SW480 (cell line): ENCODE measurements at regions not wholly inside any gene's neighbourhood (a gene's known extent, or its start where the extent isn't known, plus 50 kb on each side); places are given as distances from the start of the nearest gene placed in this dataset.
"Not testable (repeated sequence)": the region's sequence is repeated elsewhere in the genome, so short reads cannot be mapped to it uniquely, and the experiment has no call there.

Experiments used
- DNase-seq: peaks from one replicate; pipeline ENCODE4 v3.0.0-alpha.2; 2016; ENCODE audit warnings: low spot score

GRCh38 chr16:32947336-32947735 is 246.7 kb upstream of the TP53TG3C start:
- not testable (repeated sequence) for DNase-seq

GRCh38 chr16:32946041-32946560 is 247.9 kb upstream of the TP53TG3C start:
- DNase-seq = not testable (repeated sequence)

DNA sequence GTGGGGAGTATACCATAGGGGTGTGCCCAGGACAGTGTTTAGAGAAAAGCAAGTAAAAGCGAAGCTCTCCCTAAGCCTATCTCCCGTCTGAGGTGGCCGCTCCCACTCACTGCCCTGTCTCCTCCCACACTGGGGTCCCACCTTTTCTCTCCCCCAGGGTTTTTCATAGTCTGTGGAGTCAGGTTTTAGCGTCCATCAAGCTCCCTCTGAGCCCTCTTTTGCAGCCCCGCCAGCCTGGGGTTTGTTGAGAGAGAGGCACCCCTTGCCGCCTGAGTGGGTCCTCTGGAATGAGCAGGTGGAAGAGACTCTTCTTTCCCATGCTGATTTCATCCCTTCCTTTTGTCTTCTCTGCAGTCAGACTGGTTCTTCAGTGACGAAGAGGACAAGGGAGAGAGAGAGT is 248.7 kb upstream of the TP53TG3C start:
- DNase-seq = not testable (repeated sequence)

DNA sequence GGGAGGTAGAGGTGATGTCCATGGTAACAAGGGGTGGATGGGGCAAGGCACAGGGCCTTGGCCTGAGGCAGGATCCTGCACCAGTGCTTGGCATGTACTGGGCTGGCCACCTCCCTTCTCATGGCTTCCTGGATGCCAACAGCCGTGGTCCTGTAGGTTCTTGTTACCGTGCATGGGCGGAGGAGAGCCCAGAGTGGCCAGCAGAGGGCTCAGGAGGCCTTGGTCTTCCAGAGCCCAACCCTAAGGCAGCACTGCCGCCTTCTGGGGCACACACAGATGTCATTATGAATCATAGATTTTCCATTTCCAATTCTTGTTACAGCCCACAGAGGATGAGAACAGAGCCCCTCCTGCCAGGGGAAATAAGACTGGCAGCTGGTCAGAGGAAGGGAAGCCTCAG is 254.2 kb upstream of the TP53TG3C start:
- not testable (repeated sequence) for DNase-seq

- not testable (repeated sequence) for DNase-seq
Measured at GRCh38 chr16:32937929-32938328, 256.1 kb upstream of the TP53TG3C start.

DNA sequence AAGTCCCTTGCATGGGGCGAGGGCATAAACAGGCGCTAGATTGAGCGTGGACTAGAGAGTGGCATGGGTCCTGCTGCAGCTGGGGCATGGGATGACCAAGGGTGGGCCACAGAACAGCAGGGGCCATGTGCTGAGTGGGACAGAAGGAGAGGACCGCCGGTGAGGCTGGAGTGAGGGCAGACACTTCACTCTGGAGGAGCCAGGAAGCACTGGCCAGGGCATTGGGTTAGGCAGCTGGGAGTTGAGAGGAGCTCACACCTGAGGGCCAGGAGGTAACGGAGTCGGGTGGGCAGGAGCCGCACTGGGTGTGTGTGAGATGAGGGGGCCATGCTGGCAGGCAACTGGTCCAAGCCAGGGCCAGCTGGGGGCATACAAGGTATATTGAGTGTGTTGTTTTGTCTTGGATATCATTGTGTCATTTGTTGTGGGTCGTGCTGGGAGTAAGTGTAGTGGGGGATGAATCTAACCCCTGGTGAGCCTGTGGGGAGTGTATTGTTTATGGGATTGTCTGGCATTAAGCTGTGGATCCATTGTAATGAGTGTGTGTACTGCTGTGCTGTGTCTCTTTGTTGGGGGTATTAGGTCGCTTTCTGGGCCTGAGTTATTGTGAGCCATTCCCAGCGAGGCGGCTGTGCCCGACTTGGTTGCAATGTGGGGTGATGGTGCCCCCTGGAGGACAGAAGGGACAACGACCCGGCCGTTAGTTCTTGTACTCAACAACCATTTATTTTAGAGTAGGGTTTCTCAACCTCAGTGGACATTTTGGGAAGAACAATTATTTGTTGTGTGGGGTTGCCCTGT is 256.5 kb upstream of the TP53TG3 start:
- not testable (repeated sequence) for DNase-seq

DNA sequence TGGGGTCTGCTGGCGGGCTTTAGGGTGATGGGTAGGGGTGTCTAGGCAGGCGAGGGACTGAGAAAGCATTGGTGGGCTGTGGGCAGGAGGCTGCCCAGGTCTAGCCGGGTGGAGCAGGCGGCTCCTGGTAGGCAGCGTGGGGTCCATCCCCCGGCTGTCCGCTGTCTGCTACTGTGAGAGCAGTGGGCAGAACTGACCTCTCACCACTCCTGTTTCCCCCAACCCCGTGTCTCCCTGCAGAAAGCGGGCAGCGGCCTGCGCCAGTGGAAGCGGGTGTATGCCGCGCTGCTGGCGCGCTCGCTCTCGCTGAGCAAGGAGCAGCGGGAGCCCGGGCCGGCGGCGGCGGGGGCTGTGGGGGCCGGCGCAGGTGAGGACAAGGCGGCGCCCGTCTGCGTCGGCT is 249.2 kb upstream of the TP53TG3 start:
- not testable (repeated sequence) for DNase-seq

DNA sequence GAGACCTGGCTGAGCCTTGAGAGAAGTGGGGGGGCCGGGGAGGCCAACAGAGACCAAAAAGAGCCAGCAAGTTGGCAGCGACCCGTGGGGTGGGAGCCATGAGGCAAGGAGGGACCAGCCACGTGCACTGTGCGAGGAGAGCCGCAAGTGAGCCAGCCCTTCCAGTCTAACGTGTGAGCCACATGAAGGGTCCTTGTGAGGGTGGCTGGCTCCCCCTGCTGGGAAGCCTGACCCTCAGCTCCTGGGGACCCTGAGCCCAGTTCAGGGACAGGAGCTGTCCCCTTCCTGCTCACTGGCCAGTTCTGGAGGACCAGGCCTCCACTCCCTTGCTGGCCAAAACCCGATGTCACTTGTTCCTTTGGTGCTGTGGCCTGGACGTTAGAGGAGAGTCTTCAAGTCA is 246.6 kb upstream of the TP53TG3 start:
- peak; percentile 7 for DNase-seq

DNA sequence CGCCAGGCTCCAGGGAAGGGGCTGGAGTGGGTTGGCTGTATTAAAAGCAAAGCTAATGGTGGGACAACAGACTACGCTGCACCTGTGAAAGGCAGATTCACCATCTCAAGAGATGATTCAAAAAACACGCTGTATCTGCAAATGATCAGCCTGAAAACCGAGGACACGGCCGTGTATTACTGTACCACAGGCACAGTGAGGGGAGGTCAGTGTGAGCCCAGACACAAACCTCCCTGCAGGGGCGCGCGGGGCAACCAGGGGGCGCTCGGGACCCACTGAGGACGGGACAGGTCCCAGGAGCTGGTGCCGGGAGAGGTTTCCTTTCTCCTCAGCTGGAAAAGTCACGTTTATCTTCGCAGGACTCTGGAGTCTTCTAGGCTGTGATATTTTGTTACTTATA is 239.4 kb upstream of the TP53TG3 start:
- DNase-seq = not testable (repeated sequence)

DNA sequence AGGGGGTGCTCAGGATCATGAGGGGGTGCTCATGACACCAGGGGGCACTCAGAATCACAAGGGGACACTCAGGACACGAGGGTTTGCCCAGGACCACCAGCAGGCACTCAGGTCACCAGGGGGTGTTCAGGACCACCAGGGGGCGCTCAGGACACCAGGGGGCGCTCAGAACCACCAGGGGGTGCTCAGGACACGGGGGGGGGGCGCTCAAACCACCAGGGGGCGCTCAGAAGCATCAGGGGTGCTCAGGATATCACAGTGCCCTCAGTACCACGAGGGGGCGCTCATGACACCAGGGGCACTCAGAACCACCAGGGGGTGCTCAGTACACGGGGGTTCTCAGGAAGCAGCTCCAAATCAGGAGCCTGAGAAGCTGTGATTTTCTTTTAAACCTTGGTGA is 221.8 kb upstream of the TP53TG3 start:
- DNase-seq = not testable (repeated sequence)

- not testable (repeated sequence) for DNase-seq
Measured at GRCh38 chr16:32885392-32885791, 209.4 kb upstream of the TP53TG3 start.

- not testable (repeated sequence) for DNase-seq
Measured at GRCh38 chr16:32884556-32884955, 208.6 kb upstream of the TP53TG3 start.

GRCh38 chr16:32882328-32882857 is 206.4 kb upstream of the TP53TG3 start:
- DNase-seq = not testable (repeated sequence)

DNA sequence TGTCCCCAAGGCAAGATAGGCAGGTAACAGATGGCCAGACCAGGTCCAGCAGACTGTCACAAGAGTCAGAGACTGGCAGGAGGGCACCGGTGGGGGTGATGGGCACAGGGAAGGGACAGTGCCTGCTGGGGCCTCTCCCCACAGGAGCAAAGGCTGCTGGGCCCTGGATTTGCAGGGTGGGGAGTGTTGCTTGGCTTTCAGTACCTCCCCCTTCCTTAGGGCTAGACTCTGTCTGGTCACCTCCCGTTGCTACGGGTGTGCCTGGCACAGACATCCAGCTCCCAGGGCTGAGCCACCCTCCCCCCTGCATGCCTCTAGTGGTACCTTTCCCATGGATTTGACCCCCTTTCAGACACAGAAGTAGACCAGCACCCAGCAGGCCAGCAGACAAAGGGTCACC is 205.7 kb upstream of the TP53TG3 start:
- DNase-seq = not testable (repeated sequence)

DNA sequence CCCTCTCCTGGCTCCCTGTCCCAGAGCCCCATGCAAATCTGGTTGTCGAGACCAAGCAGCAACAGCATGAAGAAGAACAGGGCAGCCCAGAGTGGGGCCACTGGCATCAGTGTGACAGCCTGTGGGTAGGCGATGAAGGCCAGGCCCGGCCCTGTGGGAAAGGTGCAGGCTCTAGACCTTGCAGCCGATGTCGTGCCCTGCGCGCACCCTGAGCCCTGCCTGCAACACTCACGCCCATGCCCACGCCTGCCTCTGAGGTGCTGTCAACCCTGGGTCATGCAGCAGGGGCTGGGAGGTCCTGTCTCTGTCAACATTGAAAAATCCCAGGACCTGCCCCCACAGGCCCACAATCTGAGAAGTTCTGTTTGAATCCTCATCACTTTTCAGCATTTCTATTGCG is 204.0 kb upstream of the TP53TG3 start:
- not testable (repeated sequence) for DNase-seq

- not testable (repeated sequence) for DNase-seq
Measured at GRCh38 chr16:32876718-32877117, 200.8 kb upstream of the TP53TG3 start.

- not testable (repeated sequence) for DNase-seq
Measured at GRCh38 chr16:32873783-32874182, 197.8 kb upstream of the TP53TG3 start.

DNA sequence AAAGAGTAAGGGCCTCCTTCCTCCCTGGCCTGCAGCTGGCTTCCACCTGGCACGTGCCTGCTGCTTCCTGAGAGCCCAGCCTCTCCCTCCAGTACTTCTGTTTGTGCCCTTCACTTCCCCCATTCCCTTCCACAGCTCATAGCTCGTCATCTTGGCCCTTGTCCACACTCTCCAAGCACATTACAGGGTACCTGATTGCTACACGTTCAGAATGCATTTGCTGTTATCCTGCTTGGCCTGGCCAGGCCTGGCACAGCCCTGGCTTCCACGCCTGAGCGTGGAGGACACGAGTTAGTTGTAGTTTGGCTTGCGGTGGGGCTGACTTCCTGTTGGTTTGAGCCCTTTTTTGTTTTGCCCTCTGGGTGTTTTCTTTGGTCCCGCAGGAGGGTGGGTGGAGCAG is 197.2 kb upstream of the TP53TG3 start:
- not testable (repeated sequence) for DNase-seq

DNA sequence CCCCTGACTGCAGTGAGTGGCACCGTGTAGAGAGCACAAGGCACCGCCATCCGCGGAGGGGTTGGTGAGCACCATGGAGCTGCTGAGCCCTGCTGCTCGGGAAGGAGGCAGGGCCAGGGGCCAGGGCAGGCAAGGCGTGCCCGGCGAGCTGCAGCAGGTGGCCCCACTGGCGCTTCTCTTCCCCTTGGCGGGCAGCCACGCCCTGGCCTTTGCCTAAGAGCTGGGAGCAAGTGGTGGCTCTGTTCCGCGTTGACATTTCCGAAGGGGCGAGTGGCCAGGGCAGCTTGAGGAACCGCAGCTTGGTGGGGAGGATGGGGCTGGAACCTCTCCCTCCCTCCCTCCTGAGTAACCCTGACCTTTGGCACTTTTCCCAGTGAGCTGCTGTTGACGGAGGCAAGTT is 194.7 kb upstream of the TP53TG3 start:
- DNase-seq = not testable (repeated sequence)

DNA sequence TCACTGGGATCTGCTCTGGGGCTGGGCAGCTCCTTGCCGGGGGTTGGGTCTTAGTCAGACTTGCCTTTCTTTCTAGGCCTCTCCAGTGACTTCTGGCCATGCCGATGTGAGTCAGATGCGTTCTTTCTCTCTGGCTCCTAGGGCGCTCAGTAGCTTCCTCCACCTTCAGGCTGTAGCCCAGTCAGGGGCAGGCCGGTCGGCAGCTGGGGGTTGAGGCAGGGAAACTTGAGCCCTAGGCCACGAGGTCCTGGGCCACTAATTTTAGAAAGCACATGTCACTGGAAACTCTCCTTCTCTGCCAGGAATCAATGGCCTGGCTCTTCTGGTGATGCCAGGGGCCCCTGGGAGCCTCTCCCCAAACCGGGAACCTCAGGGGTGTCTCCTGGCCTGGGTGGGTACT is 192.4 kb upstream of the TP53TG3 start:
- not testable (repeated sequence) for DNase-seq

DNA sequence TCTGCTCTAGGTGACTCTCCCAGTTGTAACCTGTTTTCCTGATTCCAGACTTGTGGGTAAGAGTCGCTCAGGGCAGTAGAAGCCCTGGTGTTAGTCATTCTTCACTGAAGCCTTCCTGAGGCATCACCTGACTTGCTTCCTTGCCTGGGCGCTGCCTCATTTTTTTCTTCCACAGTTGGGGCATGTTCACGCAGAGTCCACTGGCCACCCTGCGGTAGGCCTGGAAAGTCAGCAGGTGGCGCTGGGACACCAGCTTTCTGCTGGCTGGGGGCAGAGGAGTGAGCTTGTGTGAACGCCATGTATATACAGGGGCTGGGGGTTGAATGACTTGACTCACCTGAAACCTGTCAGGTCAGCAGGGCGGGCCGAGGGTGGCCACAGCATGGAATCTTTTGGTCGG is 189.3 kb upstream of the TP53TG3 start:
- not testable (repeated sequence) for DNase-seq

DNA sequence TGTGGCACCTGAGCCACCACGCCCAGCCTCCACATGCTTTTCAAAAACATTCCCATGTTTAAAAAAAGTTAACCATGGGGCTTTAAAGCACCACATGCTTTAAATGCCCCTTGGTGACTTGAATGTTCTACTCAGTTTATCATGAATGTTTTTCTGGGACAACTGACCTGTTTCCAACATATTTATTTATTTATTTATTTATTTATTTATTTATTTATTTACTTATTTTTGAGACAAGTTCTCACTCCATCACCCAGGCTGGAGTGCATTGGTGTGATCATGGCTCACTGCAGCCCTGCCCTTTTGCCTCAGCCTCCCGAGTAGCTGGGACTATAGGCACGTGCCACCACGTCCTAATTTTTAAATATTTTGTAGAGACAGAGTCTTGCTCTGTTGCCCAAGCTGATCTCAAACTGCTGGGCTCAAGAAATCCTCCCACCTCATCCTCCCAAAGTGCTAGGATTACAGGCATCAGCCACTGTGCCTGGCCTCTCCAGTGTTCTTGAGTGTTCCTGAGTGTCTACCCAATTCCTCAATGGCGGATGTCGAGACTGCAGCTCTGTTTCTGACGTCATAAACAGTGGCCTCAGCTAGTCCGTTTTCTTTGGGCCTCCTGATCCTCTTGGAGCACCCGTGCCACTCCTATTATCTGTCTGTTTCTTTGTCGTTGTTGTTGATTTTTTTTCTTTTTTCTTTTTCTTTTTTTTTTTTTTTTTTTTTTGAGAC is 185.7 kb upstream of the TP53TG3 start:
- not testable (repeated sequence) for DNase-seq

DNA sequence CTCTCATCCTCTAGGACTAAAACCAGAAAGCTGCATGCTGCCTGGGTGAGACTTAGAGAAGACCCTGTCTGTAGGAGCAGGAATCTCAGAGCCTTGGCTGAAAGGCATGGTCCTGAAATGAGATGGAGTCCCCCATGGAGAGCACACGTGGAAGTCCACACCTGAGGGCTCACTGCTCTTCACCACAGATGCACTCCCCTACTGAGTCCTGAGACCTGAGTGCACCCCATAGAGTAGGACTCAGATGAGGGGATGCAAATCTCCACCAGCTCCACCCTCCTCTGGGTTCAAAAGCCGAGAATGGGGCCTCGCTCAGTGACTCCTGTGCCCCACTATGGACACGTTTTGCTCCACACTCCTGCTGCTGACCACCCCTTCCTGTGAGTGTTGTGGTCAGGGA is 171.4 kb upstream of the TP53TG3 start:
- not testable (repeated sequence) for DNase-seq
